SK-N-SH treated with all-trans-retinoic acid at 6 μM for 48 hours (cell line): ENCODE measurements at regions not wholly inside any gene's neighbourhood (a gene's known extent, or its start where the extent isn't known, plus 50 kb on each side); places are given as distances from the start of the nearest gene placed in this dataset.

Experiments used
- ARNTL ChIP-seq: fragments of 450-650 bp; formaldehyde crosslinking; IDR thresholded peaks from 2 replicates; pipeline ENCODE4 v1.5.0; 2020; ENCODE audit warnings: low read depth, mild to moderate bottlenecking, moderate library complexity, borderline replicate concordance
- BACH2 ChIP-seq: fragments of 250-450 bp; sonication (Bioruptor Pico); IDR thresholded peaks from 2 replicates; pipeline ENCODE4 v1.9.0; 2021; ENCODE audit warnings: mild to moderate bottlenecking, borderline replicate concordance
- CREB5 ChIP-seq: fragments of 250-450 bp; sonication (Bioruptor Pico); IDR thresholded peaks from 2 replicates; pipeline ENCODE4 v1.5.1; 2020; ENCODE audit warnings: low read depth, mild to moderate bottlenecking, moderate library complexity
- GLIS3 ChIP-seq: fragments of 250-450 bp; sonication (Bioruptor Pico); IDR thresholded peaks from 2 replicates; pipeline ENCODE4 v1.5.0; 2020; ENCODE audit warnings: mild to moderate bottlenecking, moderate library complexity
- RARB ChIP-seq: fragments of 250-450 bp; sonication (Bioruptor Pico); IDR thresholded peaks from 2 replicates; pipeline ENCODE4 v1.8.0; 2021; ENCODE audit warnings: mild to moderate bottlenecking, moderate library complexity
- SNAI2 ChIP-seq: fragments of 250-450 bp; sonication (Bioruptor Pico); IDR thresholded peaks from 2 replicates; pipeline ENCODE4 v1.5.0; 2020; ENCODE audit warnings: mild to moderate bottlenecking, moderate library complexity
- TSHZ2 ChIP-seq: fragments of 250-450 bp; sonication (Bioruptor Pico); IDR thresholded peaks from 2 replicates; pipeline ENCODE4 v1.5.0; 2020; ENCODE audit warnings: mild to moderate bottlenecking, moderate library complexity
- ZC3H10 ChIP-seq: fragments of 250-450 bp; sonication (Bioruptor Pico); IDR thresholded peaks from 2 replicates; pipeline ENCODE4 v1.5.1; 2021; ENCODE audit warnings: mild to moderate bottlenecking, moderate library complexity
- ZNF565 ChIP-seq: fragments of 450-650 bp; formaldehyde crosslinking; conservative IDR thresholded peaks from 2 replicates; pipeline ENCODE4 v1.5.0; 2020; ENCODE audit warnings: low read depth, mild to moderate bottlenecking, moderate library complexity
- ZNF70 ChIP-seq: fragments of 450-650 bp; formaldehyde crosslinking; IDR thresholded peaks from 2 replicates; pipeline ENCODE4 v1.5.0; 2020; ENCODE audit warnings: mild to moderate bottlenecking, moderate library complexity
- TF ChIP-seq, protein P1 (sequence below): fragments of 250-450 bp; sonication (Bioruptor Pico); IDR thresholded peaks from 2 replicates; pipeline ENCODE4 v1.8.0; 2020; ENCODE audit warnings: mild to moderate bottlenecking, moderate library complexity, borderline replicate concordance
- TF ChIP-seq, protein P2 (sequence below): fragments of 250-450 bp; sonication (Bioruptor Pico); IDR thresholded peaks from 2 replicates; pipeline ENCODE4 v1.8.0; 2021; ENCODE audit warnings: low read depth, mild to moderate bottlenecking, moderate library complexity, borderline replicate concordance

DNA sequence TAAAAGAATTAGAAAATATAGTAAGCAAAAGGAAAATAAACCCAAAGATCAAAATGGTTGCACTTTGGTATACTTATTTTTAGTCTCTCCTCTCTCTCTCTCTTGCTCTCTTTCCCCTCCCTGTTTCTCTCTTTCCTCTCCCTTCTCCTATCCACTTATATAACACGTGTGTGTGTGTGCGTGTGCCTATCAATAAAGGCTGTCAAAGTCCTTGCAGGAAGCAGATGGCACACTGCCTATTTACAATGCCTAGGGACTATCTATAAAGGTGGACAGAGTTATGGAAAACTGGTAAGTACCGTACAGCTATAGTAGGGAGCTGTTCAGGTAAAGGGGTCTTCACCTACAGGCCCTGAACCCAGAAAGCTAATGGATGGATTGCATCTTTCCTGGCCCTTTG, 161.6 kb downstream of the SQOR start:
- TF ChIP-seq BACH2 (CRISPR knock-in tag) (no peak), ZNF70 (CRISPR knock-in tag) (no peak), TSHZ2 (CRISPR knock-in tag) (no peak), RARB (CRISPR knock-in tag) (no peak), ZNF565 (CRISPR knock-in tag) (no peak), ARNTL (no peak), CREB5 (CRISPR knock-in tag) (no peak), GLIS3 (CRISPR knock-in tag) (no peak), ZC3H10 (CRISPR knock-in tag) (no peak), SNAI2 (CRISPR knock-in tag) (no peak)
- TF ChIP-seq, protein P1, sequence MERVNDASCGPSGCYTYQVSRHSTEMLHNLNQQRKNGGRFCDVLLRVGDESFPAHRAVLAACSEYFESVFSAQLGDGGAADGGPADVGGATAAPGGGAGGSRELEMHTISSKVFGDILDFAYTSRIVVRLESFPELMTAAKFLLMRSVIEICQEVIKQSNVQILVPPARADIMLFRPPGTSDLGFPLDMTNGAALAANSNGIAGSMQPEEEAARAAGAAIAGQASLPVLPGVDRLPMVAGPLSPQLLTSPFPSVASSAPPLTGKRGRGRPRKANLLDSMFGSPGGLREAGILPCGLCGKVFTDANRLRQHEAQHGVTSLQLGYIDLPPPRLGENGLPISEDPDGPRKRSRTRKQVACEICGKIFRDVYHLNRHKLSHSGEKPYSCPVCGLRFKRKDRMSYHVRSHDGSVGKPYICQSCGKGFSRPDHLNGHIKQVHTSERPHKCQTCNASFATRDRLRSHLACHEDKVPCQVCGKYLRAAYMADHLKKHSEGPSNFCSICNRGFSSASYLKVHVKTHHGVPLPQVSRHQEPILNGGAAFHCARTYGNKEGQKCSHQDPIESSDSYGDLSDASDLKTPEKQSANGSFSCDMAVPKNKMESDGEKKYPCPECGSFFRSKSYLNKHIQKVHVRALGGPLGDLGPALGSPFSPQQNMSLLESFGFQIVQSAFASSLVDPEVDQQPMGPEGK (CRISPR knock-in tag): no peak
- TF ChIP-seq, protein P2, sequence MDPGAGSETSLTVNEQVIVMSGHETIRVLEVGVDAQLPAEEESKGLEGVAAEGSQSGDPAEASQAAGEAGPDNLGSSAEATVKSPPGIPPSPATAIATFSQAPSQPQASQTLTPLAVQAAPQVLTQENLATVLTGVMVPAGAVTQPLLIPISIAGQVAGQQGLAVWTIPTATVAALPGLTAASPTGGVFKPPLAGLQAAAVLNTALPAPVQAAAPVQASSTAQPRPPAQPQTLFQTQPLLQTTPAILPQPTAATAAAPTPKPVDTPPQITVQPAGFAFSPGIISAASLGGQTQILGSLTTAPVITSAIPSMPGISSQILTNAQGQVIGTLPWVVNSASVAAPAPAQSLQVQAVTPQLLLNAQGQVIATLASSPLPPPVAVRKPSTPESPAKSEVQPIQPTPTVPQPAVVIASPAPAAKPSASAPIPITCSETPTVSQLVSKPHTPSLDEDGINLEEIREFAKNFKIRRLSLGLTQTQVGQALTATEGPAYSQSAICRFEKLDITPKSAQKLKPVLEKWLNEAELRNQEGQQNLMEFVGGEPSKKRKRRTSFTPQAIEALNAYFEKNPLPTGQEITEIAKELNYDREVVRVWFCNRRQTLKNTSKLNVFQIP: no peak
